Smooth muscle cell (in vitro differentiated cells): ENCODE measurements at regions not wholly inside any gene's neighbourhood (a gene's known extent, or its start where the extent isn't known, plus 50 kb on each side); places are given as distances from the start of the nearest gene placed in this dataset.

Experiments used
- DNase-seq: peaks from one replicate; lab custom pipeline; 2025; ENCODE audit not compliant: unreplicated experiment; lab: John Stamatoyannopoulos, UW
- H2AFZ ChIP-seq: fragments of 200-600 bp; sonication (generic); 2 replicates; pipeline ENCODE4 v1.6.0; 2016; ENCODE audit warnings: antibody characterized with exemption, low read depth, mild to moderate bottlenecking
- H3F3A ChIP-seq: fragments of 200-600 bp; sonication (generic); 2 replicates; pipeline ENCODE4 v1.6.0; 2017; ENCODE audit warnings: antibody characterized with exemption, low read depth
- H3K27ac ChIP-seq: fragments of 200-600 bp; sonication (generic); 2 replicates; pipeline ENCODE4 v1.5.1; 2016; ENCODE audit warnings: low read depth, mild to moderate bottlenecking
- H3K27me3 ChIP-seq: fragments of 200-600 bp; sonication (generic); 2 replicates; pipeline ENCODE4 v1.6.1; 2016; ENCODE audit warnings: low read depth, mild to moderate bottlenecking
- H3K36me3 ChIP-seq: fragments of 200-600 bp; sonication (generic); 2 replicates; pipeline ENCODE4 v1.5.1; 2016; ENCODE audit warnings: low read depth
- H3K4me1 ChIP-seq: fragments of 200-600 bp; sonication (generic); 2 replicates; pipeline ENCODE4 v1.5.1; 2016; ENCODE audit warnings: low read depth
- H3K4me2 ChIP-seq: fragments of 200-600 bp; sonication (generic); 2 replicates; pipeline ENCODE4 v1.6.0; 2016; ENCODE audit warnings: mild to moderate bottlenecking
- H3K4me3 ChIP-seq: fragments of 200-600 bp; sonication (generic); 2 replicates; pipeline ENCODE4 v1.5.1; 2016; ENCODE audit warnings: mild to moderate bottlenecking
- H3K79me2 ChIP-seq: fragments of 200-600 bp; sonication (generic); 2 replicates; pipeline ENCODE4 v1.6.0; 2016; ENCODE audit warnings: low read depth, mild to moderate bottlenecking
- H3K9ac ChIP-seq: fragments of 200-600 bp; sonication (generic); 2 replicates; pipeline ENCODE4 v1.6.0; 2016; ENCODE audit warnings: low read depth
- H3K9me3 ChIP-seq: fragments of 200-600 bp; sonication (generic); replicated peaks from 2 replicates; pipeline ENCODE4 v1.5.1; 2016; ENCODE audit warnings: low read depth
- H4K20me1 ChIP-seq: fragments of 200-600 bp; sonication (generic); 2 replicates; pipeline ENCODE4 v1.6.0; 2016; ENCODE audit warnings: low read depth
- WGBS: methylation state at CpG from one replicate; pipeline ENCODE4 v1.1.7; 2016; ENCODE audit warnings: low lambda C conversion rate; 5-methylcytosine and 5-hydroxymethylcytosine counted together
- TF ChIP-seq, protein P1 (sequence below): fragments of 200-600 bp; sonication (generic); IDR thresholded peaks from 2 replicates; pipeline ENCODE4 v1.5.1; 2017; ENCODE audit warnings: borderline replicate concordance, mild to moderate bottlenecking, antibody characterized with exemption; ENCODE audit not compliant: insufficient read depth, poor library complexity, severe bottlenecking

GRCh38 chr9:36479101-36479500, 79.0 kb upstream of the RNF38 start:
- DNase-seq: no peak
- H3K4me3 ChIP-seq: no peak overlapping the region
- no peak overlapping the region for H3K27ac ChIP-seq
- no peak overlapping the region for H3K4me2 ChIP-seq
- H3K79me2 ChIP-seq: peaks cover 87% of the 10 kb centered on the region
- TF ChIP-seq, protein P1, sequence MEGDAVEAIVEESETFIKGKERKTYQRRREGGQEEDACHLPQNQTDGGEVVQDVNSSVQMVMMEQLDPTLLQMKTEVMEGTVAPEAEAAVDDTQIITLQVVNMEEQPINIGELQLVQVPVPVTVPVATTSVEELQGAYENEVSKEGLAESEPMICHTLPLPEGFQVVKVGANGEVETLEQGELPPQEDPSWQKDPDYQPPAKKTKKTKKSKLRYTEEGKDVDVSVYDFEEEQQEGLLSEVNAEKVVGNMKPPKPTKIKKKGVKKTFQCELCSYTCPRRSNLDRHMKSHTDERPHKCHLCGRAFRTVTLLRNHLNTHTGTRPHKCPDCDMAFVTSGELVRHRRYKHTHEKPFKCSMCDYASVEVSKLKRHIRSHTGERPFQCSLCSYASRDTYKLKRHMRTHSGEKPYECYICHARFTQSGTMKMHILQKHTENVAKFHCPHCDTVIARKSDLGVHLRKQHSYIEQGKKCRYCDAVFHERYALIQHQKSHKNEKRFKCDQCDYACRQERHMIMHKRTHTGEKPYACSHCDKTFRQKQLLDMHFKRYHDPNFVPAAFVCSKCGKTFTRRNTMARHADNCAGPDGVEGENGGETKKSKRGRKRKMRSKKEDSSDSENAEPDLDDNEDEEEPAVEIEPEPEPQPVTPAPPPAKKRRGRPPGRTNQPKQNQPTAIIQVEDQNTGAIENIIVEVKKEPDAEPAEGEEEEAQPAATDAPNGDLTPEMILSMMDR: no peak
- peaks cover 4% of the 10 kb centered on the region for H3K4me1 ChIP-seq
- H3K27me3 ChIP-seq: no peaks in the 10 kb centered on the region
- no peak overlapping the region for H3K9ac ChIP-seq
- WGBS: 68% methylated on average over 4 of the region's 4 CpGs
- H3K36me3 ChIP-seq: no peaks in the 10 kb centered on the region
- no peaks in the 10 kb centered on the region for H3K9me3 ChIP-seq
- no peak overlapping the region for H2AFZ ChIP-seq
- H3F3A ChIP-seq: no peaks in the 10 kb centered on the region
- peaks cover 93% of the 10 kb centered on the region for H4K20me1 ChIP-seq

DNA sequence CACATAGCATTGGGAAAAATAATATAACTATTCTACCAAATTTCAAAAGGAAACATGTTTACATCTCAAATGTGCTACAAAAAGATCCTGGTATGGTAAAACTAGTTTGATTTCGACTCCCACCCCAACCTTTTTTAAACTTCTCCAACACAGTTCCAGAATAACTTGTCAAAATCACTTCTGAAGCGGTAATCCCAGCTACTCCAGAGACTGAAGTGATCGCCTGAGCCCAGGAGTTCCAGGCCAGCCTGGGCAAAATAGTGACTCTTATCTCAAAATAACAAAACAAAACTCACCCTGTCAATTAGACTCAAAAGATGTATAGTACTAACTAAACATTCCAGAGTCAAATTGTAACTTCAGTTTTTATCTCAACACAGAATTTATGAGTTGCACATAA, 71.3 kb upstream of the RNF38 start:
- no peaks in the 10 kb centered on the region for H3K27me3 ChIP-seq
- no peak overlapping the region for H2AFZ ChIP-seq
- H3K9me3 ChIP-seq: no peaks in the 10 kb centered on the region
- H3K27ac ChIP-seq: no peak overlapping the region
- no peak overlapping the region for H3K4me3 ChIP-seq
- 88% methylated on average over 3 of the region's 3 CpGs for WGBS
- H3K4me2 ChIP-seq: no peak overlapping the region
- H4K20me1 ChIP-seq: peaks cover 80% of the 10 kb centered on the region
- H3K4me1 ChIP-seq: no peaks in the 10 kb centered on the region
- no peaks in the 10 kb centered on the region for H3F3A ChIP-seq
- H3K36me3 ChIP-seq: no peaks in the 10 kb centered on the region
- H3K79me2 ChIP-seq: peaks cover 72% of the 10 kb centered on the region
- TF ChIP-seq, protein P1: no peak
- H3K9ac ChIP-seq: no peak overlapping the region
- no peak for DNase-seq

- no peak for DNase-seq
- Histone ChIP-seq H3K4me3 (no peak overlapping the region), H3K79me2 (peaks cover 66% of the 10 kb centered on the region), H3K9ac (no peak overlapping the region), H3F3A (no peaks in the 10 kb centered on the region), H3K27me3 (no peaks in the 10 kb centered on the region), H2AFZ (no peak overlapping the region), H3K27ac (no peak overlapping the region), H3K9me3 (no peaks in the 10 kb centered on the region), H3K4me1 (no peaks in the 10 kb centered on the region), H3K4me2 (no peak overlapping the region), H4K20me1 (peaks cover 75% of the 10 kb centered on the region), H3K36me3 (no peaks in the 10 kb centered on the region)
- TF ChIP-seq, protein P1: no peak
- WGBS: 93% methylated on average over 7 of the region's 7 CpGs
Measured at GRCh38 chr9:36470643-36471290, 70.7 kb upstream of the RNF38 start.

GRCh38 chr9:36463467-36463866, 63.4 kb upstream of the RNF38 start:
- no peak overlapping the region for H3K27ac ChIP-seq
- no peaks in the 10 kb centered on the region for H3K36me3 ChIP-seq
- no peak overlapping the region for H2AFZ ChIP-seq
- TF ChIP-seq, protein P1: no peak
- peaks cover 17% of the 10 kb centered on the region for H4K20me1 ChIP-seq
- H3K79me2 ChIP-seq: peaks cover 53% of the 10 kb centered on the region
- H3K4me3 ChIP-seq: no peak overlapping the region
- H3K27me3 ChIP-seq: no peaks in the 10 kb centered on the region
- WGBS: 98% methylated on average over 2 of the region's 2 CpGs
- no peak overlapping the region for H3K4me2 ChIP-seq
- DNase-seq: no peak
- no peaks in the 10 kb centered on the region for H3K9me3 ChIP-seq
- H3K4me1 ChIP-seq: no peaks in the 10 kb centered on the region
- H3F3A ChIP-seq: no peaks in the 10 kb centered on the region
- H3K9ac ChIP-seq: no peak overlapping the region
